Peyer's patch (tissue), 4 donors: ENCODE measurements at regions not wholly inside any gene's neighbourhood (a gene's known extent, or its start where the extent isn't known, plus 50 kb on each side); places are given as distances from the start of the nearest gene placed in this dataset.

Source experiments
- CTCF ChIP-seq, 6 experiments: fragments of 450-650 bp in 4 of 6; fragments of 200-600 bp in 2 of 6; sonication (generic) in 1 of 6; IDR thresholded peaks; one replicate each; pipeline ENCODE4 v1.5.1; 2017 to 2019; ENCODE audit warnings: antibody characterized with exemption in 6 of 6, mild to moderate bottlenecking in 3 of 6, moderate library complexity in 1 of 6
- POLR2A ChIP-seq, 2 donors: fragments of 450-650 bp; IDR thresholded peaks; one replicate each; pipeline ENCODE4 v1.5.1; 2017; ENCODE audit warnings: antibody characterized with exemption in 2 of 2, mild to moderate bottlenecking in 2 of 2, moderate library complexity in 2 of 2

GRCh38 chr16:49075709-49076108 is 205.9 kb downstream of the CBLN1 start:
- no peak for TF ChIP-seq POLR2A (IDR thresholded peaks at IDR 0.05)
- TF ChIP-seq CTCF (IDR thresholded peaks at IDR 0.05): no peak
